Skeletal muscle cell (primary cell): ENCODE measurements at regions not wholly inside any gene's neighbourhood (a gene's known extent, or its start where the extent isn't known, plus 50 kb on each side); places are given as distances from the start of the nearest gene placed in this dataset.

Experiments
- DNase-seq: peaks from one replicate; pipeline ENCODE4 v3.0.0-alpha.2; 2010; ENCODE audit warnings: low read depth
- H3K4me3 ChIP-seq: 2 replicates; pipeline ENCODE4 v1.5.1; 2011; ENCODE audit warnings: low read depth, mild to moderate bottlenecking, control low read depth, low read length, moderate library complexity

- no peak for DNase-seq
Observed at GRCh38 chr16:52618753-52619497, 72.0 kb upstream of the TOX3 start.

GRCh38 chr16:52617591-52617990, 70.6 kb upstream of the TOX3 start:
- no peak overlapping the region for H3K4me3 ChIP-seq

More at GRCh38 chr16:52618753-52619497, 72.0 kb upstream of the TOX3 start:
- H3K4me3 ChIP-seq, result no peak overlapping the region

DNA sequence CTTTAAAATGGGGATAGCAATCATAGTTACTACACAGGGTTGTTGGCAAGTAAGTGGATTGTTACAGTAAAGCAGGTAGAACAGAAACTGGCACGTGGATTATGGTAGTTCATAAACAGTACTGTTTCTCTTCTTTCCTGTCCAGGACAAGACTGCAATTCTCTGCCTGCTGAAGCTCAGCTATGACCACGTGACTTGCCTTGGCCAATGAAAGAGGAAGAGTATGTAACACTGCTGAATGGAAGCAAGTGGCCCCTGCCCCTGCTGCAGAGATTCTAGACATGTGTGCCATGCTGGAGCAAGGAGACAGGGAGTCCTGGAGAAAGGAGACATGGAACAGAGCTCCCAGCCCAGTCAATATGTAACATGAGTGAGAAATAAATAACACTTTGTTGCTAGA, 66.6 kb upstream of the TOX3 start:
- DNase-seq, result no peak
- no peak overlapping the region for H3K4me3 ChIP-seq

More at GRCh38 chr16:52617591-52617990, 70.6 kb upstream of the TOX3 start:
- DNase-seq, result no peak

DNA sequence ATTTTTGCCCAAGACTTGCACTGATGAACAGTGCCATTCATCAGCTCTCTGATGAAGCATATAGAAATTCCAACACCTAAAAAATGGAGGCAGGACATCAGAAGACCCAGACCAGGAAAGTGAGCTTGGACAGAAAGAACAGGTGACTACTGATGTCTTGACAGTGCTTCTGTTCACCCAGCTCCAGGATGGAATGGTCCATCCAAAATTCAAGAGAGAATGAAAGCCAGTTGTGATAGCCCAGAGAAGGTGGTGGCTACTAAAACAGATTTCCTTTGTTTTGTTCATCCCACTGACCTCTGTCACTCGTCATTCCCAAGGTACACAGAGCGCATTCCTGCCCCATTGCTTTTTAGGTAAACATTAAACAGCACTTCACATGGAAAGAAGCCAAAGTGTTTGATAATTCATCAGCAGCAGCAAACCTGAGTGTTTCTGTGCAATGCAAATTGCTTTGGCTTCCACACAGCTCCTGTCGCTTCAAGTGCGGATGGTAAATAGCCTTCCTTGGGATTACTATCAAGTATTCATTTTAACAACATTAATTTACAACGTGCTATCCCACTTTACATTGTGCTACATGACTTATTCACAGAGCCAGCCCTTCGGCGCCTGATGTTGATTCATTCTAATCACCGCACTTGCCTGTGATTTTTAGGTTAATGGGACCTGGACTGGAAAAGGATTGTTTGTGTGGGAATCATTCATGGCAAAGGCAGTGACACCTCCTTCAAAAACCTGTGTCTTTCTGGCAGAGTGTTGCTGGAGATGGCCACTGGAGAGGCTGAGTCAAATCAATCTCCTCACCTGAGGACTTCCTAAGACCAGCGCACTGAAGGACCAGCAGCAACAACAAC, 65.1 kb upstream of the TOX3 start:
- no peak for DNase-seq
- no peak overlapping the region for H3K4me3 ChIP-seq

GRCh38 chr16:52603015-52603414, 56.1 kb upstream of the TOX3 start:
- H3K4me3 ChIP-seq, result no peak overlapping the region
- no peak for DNase-seq

DNA sequence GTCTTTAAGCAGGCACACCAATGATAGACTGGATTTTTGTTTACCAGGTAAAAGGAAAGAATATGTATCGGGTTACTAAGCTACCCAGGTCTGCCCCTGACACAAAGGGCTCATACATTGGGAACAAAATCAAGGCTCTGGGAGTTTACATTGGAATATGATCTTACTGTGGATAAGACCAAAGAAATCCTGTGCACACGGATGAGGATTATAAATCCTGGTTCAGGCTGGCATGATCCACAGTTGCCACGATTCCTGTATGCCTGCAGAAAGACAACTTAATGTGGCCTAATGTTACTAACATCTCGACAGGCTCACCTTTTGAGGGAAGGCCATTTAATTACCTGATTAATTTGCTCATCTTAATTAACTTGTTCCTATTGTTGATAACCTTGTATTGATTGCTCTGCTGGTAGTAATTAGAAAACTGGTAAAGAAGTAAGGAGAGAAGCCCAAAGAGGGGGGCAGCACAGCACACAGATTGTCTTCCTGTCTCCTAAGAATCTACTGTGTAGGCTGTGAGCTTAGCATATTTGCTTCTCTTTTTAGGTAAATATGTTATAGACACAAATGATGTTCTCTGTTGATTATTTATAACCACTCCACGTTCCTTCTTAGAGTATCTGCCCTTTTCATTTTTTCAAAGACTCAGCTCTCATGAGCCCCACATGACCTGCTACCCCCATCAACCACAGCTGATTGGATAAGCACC, 51.0 kb upstream of the TOX3 start:
- H3K4me3 ChIP-seq, result no peak overlapping the region
- DNase-seq, result no peak

DNA sequence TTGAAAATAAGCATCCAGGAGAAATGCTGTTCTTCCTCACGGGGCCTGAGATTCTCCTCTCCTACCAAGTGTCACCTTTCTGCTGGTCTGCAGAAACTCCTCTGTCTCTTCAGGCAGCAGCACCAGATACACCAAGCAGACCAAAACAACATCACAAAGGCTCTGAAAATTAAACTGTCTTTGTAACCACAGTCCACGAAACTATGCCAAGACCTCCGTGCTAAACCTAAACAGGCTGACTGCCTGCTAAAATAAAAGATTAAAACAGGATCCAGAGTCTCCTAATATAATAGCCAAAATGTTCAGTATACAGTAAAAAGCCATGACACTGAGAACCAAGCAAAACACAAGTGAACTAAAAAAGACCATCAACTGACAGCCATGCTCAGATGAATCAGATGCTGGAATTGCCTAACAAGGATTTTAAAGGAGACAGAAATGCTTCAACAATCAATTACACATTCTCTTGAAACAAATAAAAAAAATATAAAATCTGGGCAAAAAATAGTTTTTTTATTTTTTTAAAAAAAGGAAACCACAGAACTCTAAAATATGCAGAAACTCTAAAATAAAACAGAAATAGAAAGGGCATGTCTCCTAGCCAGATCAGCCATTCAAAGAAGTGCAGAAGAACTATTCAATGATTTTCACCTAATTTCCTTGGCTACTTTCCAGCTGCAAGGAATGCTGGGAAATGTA, 50.3 kb upstream of the TOX3 start:
- DNase-seq, result no peak
- H3K4me3 ChIP-seq, result no peak overlapping the region
